T-helper 2 cell treated with Interferon-gamma antibody and Interleukin-4, amounts not matched to agents 5 μg/mL and 100 μg/mL, for 36 hours (primary cell): ENCODE measurements at regions not wholly inside any gene's neighbourhood (a gene's known extent, or its start where the extent isn't known, plus 50 kb on each side); places are given as distances from the start of the nearest gene placed in this dataset.
"Not testable (repeated sequence)": the region's sequence is repeated elsewhere in the genome, so short reads cannot be mapped to it uniquely, and the experiment has no call there.

Experiments used
- DNase-seq: peaks from one replicate; pipeline ENCODE4 v3.0.0; 2021; ENCODE audit warnings: low spot score
- H3K27ac Mint-ChIP-seq: one replicate; pipeline ENCODE4 v1.8.0; 2021; ENCODE audit warnings: mild to moderate bottlenecking, mixed read lengths
- H3K27me3 Mint-ChIP-seq: one replicate; pipeline ENCODE4 v1.8.0; 2021; ENCODE audit warnings: low read depth, mixed read lengths
- H3K36me3 Mint-ChIP-seq: one replicate; pipeline ENCODE4 v1.8.0; 2021; ENCODE audit warnings: low read depth, mixed read lengths
- H3K4me1 Mint-ChIP-seq: one replicate; pipeline ENCODE4 v1.8.0; 2021; ENCODE audit warnings: low read depth, mixed read lengths
- H3K4me3 Mint-ChIP-seq: one replicate; pipeline ENCODE4 v1.8.0; 2022; ENCODE audit warnings: mild to moderate bottlenecking, moderate library complexity, mixed read lengths
- H3K9me3 Mint-ChIP-seq: one replicate; pipeline ENCODE4 v1.8.0; 2021; ENCODE audit warnings: mixed read lengths

- DNase-seq: no peak
- Mint-ChIP-seq H3K4me1 (no peaks in the 10 kb centered on the region), H3K36me3 (no peaks in the 10 kb centered on the region), H3K9me3 (peaks cover 4% of the 10 kb centered on the region), H3K27me3 (no peaks in the 10 kb centered on the region), H3K27ac (no peak overlapping the region), H3K4me3 (no peak overlapping the region)
Observed at GRCh38 chr22:47901911-47902310, 1139.5 kb downstream of the TBC1D22A start.

DNA sequence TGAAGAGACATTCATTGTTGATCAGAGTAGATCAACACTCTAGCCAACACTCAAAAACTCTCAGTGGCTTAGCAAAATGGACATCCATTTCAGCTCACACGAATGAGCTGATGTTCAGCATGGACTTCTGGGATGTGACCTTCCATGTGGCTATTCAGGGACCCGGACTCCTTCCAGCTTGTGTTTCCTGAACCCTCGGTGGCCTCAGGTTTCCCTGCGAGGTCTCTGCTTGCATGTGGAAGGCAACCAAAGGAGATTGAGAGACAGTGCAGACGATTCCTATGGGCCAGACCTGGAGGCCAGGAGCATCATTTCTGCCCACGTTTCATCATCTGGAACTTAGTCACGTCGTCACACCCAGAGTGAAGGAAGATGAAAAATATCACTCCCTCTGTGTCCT lies 1137.4 kb downstream of the TBC1D22A start:
- no peaks in the 10 kb centered on the region for H3K9me3 Mint-ChIP-seq
- no peaks in the 10 kb centered on the region for H3K27me3 Mint-ChIP-seq
- no peak for DNase-seq
- no peaks in the 10 kb centered on the region for H3K4me1 Mint-ChIP-seq
- no peak overlapping the region for H3K27ac Mint-ChIP-seq
- H3K4me3 Mint-ChIP-seq: no peak overlapping the region
- H3K36me3 Mint-ChIP-seq: no peaks in the 10 kb centered on the region

- Mint-ChIP-seq H3K4me1 (no peaks in the 10 kb centered on the region), H3K9me3 (peaks cover 4% of the 10 kb centered on the region), H3K27ac (no peak overlapping the region), H3K36me3 (no peaks in the 10 kb centered on the region), H3K27me3 (no peaks in the 10 kb centered on the region), H3K4me3 (no peak overlapping the region)
- DNase-seq: no peak
Observed at GRCh38 chr22:47898946-47899345, 1136.5 kb downstream of the TBC1D22A start.

- no peak overlapping the region for H3K4me3 Mint-ChIP-seq
- H3K27me3 Mint-ChIP-seq: no peaks in the 10 kb centered on the region
- no peaks in the 10 kb centered on the region for H3K4me1 Mint-ChIP-seq
Observed at GRCh38 chr22:47891609-47892008, 1129.2 kb downstream of the TBC1D22A start.

GRCh38 chr22:47888817-47889216 lies 1126.4 kb downstream of the TBC1D22A start:
- Mint-ChIP-seq H3K9me3 (no peaks in the 10 kb centered on the region), H3K4me1 (no peaks in the 10 kb centered on the region), H3K36me3 (no peaks in the 10 kb centered on the region), H3K27me3 (no peaks in the 10 kb centered on the region), H3K4me3 (no peak overlapping the region), H3K27ac (no peak overlapping the region)
- no peak for DNase-seq

More at GRCh38 chr22:47891609-47892008, 1129.2 kb downstream of the TBC1D22A start:
- DNase-seq: no peak
- Mint-ChIP-seq H3K27ac (no peak overlapping the region), H3K9me3 (peaks cover 5% of the 10 kb centered on the region), H3K36me3 (no peaks in the 10 kb centered on the region)

DNA sequence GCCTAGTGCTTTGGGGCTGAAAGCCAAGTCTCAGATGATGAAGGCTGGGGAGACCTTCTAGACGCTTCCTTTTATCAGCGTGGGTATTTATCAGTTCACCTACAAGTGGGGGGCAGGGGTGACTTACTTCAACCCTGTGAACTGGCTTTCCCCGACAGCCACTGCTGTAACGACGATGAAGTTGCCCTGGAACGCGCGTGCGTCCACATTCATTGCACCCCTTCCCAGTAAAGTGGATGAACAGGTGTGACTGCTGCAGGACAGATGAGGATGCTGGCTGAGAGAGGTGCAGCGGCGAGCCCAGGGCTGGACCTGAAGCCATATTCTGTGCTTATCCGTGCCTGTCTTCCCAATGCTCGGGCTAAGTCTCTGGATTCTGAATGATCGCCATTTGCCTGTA lies 1122.3 kb downstream of the TBC1D22A start:
- Mint-ChIP-seq H3K36me3 (no peaks in the 10 kb centered on the region), H3K27me3 (no peaks in the 10 kb centered on the region)

DNA sequence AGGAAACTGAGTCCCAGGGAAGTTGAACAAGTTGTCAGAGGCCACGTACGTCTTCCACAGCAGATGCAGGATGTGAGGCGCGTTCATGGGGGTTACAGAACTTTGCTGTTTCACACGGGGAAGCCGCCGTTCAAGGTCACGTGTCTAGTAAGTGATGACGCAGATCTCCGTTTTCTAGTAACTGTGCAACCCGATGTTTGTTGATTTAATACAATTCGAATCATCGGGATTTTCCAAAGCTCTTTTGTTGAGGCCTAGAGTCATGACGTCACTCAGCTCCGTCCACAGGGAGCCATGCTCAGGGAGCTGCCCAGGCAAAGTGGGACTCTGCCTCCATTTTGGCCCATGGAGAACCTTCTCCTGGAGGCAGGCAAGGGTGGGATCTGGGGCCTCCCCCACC lies 1121.8 kb downstream of the TBC1D22A start:
- H3K4me1 Mint-ChIP-seq: no peaks in the 10 kb centered on the region
- H3K4me3 Mint-ChIP-seq: no peak overlapping the region
- no peaks in the 10 kb centered on the region for H3K9me3 Mint-ChIP-seq
- no peaks in the 10 kb centered on the region for H3K27me3 Mint-ChIP-seq
- H3K36me3 Mint-ChIP-seq: no peaks in the 10 kb centered on the region
- no peak for DNase-seq
- H3K27ac Mint-ChIP-seq: no peak overlapping the region

More for the DNA sequence above, 1122.3 kb downstream of the TBC1D22A start:
- H3K4me1 Mint-ChIP-seq: no peaks in the 10 kb centered on the region
- DNase-seq: no peak
- H3K9me3 Mint-ChIP-seq: no peaks in the 10 kb centered on the region
- no peak overlapping the region for H3K4me3 Mint-ChIP-seq
- no peak overlapping the region for H3K27ac Mint-ChIP-seq

- Mint-ChIP-seq H3K4me1 (no peaks in the 10 kb centered on the region), H3K9me3 (no peaks in the 10 kb centered on the region), H3K27me3 (no peaks in the 10 kb centered on the region), H3K4me3 (no peak overlapping the region), H3K36me3 (no peaks in the 10 kb centered on the region), H3K27ac (no peak overlapping the region)
- no peak for DNase-seq
Observed at GRCh38 chr22:47883757-47884156, 1121.3 kb downstream of the TBC1D22A start.

DNA sequence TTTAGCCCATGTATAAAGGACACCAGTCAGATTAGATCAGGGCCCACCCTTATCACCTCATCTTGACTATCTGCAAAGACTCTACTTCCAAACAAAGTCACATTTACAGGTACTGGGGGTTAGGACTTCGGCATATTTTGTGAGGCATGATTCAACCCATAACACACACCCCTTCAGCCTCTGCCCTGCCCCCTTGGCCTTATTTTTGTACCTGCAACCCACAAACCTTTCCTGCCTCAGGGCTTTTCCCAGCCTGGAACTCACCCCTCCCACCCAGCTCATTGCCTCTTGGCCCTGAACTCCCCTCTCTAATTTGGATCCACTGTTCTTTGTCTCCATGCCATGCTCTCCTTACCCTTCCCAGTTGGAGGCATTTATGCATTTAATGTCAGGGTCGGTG lies 1116.9 kb downstream of the TBC1D22A start:
- DNase-seq: no peak
- Mint-ChIP-seq H3K4me1 (no peaks in the 10 kb centered on the region), H3K9me3 (no peaks in the 10 kb centered on the region), H3K4me3 (no peak overlapping the region), H3K27me3 (no peaks in the 10 kb centered on the region), H3K27ac (no peak overlapping the region), H3K36me3 (no peaks in the 10 kb centered on the region)

- H3K27ac Mint-ChIP-seq: no peak overlapping the region
- H3K4me1 Mint-ChIP-seq: no peaks in the 10 kb centered on the region
- no peaks in the 10 kb centered on the region for H3K36me3 Mint-ChIP-seq
- DNase-seq: no peak
- H3K9me3 Mint-ChIP-seq: no peaks in the 10 kb centered on the region
- no peak overlapping the region for H3K4me3 Mint-ChIP-seq
- H3K27me3 Mint-ChIP-seq: no peaks in the 10 kb centered on the region
Observed at GRCh38 chr22:47878460-47878859, 1116.0 kb downstream of the TBC1D22A start.

DNA sequence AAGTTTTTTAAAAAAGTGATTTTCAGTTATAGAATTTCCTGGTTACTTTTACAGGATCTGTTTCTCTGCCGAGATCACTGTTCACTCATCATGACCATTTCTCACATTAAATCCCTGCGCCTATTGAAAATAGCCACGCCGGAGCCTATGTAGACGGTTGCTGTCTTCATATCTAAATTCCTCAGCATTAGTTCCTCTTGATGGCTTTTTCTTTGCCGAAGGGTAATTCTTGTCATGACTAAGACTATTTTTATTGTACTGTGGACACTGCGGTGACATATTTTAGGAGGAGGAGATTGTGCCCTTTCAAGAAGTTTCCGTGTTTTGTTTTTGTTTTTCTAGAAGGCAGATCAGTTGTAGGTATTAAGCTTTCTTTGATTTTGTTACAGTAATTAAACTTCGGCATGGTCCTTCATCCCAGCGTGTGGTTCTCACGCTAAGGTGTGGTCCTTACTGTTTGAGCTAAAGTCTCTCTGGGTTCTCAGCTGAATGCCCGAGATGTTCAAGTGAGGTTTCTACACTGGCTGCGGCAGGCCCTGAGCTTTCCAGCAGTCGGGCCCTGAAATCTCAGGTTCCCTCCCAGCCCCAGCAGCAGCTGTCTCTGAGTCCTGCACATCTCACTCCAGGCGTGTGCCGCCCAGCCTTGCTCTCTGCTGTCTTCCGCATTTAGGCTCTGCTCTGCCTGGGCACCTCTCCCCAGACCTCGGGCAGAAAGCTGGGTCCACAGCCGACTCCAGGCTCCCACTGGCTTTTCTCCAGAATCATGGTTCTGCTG lies 1110.5 kb downstream of the TBC1D22A start:
- no peak for DNase-seq
- Mint-ChIP-seq H3K4me3 (no peak overlapping the region), H3K27me3 (no peaks in the 10 kb centered on the region), H3K36me3 (no peaks in the 10 kb centered on the region), H3K4me1 (no peaks in the 10 kb centered on the region), H3K9me3 (no peaks in the 10 kb centered on the region), H3K27ac (no peak overlapping the region)

DNA sequence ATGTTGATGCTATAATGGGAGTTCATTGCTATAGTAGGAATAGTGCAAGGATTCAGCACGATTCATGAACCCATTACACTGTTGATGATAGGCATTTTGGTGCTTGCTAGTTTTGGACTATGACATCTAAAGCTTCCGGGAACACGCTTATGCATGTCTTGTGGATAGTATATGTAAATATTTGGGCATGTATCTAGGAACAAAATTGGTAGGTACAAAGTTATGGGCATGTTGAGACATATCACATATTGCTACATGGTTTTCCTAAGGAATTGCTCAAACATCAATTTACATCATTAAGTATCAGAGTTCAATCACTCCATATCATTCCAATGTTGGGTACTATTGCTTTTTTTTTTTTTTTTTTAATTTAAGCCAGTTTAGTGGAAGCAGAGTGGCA lies 1103.2 kb downstream of the TBC1D22A start:
- H3K27me3 Mint-ChIP-seq: no peaks in the 10 kb centered on the region

GRCh38 chr22:47862394-47862793 lies 1099.9 kb downstream of the TBC1D22A start:
- no peak for DNase-seq

More for the DNA sequence above, 1103.2 kb downstream of the TBC1D22A start:
- DNase-seq: no peak
- Mint-ChIP-seq H3K9me3 (peaks cover 3% of the 10 kb centered on the region), H3K27ac (no peak overlapping the region), H3K4me1 (no peaks in the 10 kb centered on the region), H3K36me3 (no peaks in the 10 kb centered on the region), H3K4me3 (no peak overlapping the region)

DNA sequence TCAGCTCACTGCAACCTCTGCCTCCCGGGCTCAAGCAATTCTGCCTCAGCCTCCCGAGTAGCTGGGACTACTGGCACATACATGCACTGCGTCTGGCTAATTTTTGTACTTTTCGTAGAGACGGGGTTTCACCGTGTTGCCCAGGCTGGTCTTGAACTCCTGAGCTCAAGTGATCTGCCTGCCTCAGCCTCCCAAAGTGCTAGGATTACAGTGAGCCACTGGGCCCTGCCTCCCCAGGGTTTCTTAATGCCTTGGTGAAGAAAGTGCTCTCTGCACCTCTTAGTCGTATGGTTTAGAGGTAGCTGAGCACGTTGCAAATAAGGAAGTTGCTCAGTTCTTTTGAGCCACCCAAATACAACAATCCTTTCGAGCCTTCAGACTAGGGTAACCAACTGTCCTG lies 1098.5 kb downstream of the TBC1D22A start:
- H3K9me3 Mint-ChIP-seq, H3K27ac Mint-ChIP-seq, H3K4me3 Mint-ChIP-seq, H3K36me3 Mint-ChIP-seq, H3K4me1 Mint-ChIP-seq, DNase-seq, H3K27me3 Mint-ChIP-seq: not testable (repeated sequence)

More at GRCh38 chr22:47862394-47862793, 1099.9 kb downstream of the TBC1D22A start:
- Mint-ChIP-seq H3K36me3 (no peaks in the 10 kb centered on the region), H3K4me3 (no peak overlapping the region), H3K9me3 (no peaks in the 10 kb centered on the region), H3K27me3 (no peaks in the 10 kb centered on the region), H3K4me1 (no peaks in the 10 kb centered on the region), H3K27ac (no peak overlapping the region)
